SU-DHL-6 (cell line): ENCODE measurements at regions not wholly inside any gene's neighbourhood (a gene's known extent, or its start where the extent isn't known, plus 50 kb on each side); places are given as distances from the start of the nearest gene placed in this dataset.

Experiments used
- CTCF ChIP-seq: fragments of 200-600 bp; sonication (generic); IDR thresholded peaks from one replicate; pipeline ENCODE4 v1.5.1; 2017; ENCODE audit warnings: antibody characterized with exemption, mild to moderate bottlenecking, low read length, moderate library complexity; ENCODE audit not compliant: insufficient read depth, poor library complexity, severe bottlenecking
- EZH2phosphoT487 ChIP-seq: fragments of 200-600 bp; sonication (generic), shearing (Covaris generic); conservative IDR thresholded peaks from 2 replicates; pipeline ENCODE4 v1.6.1; 2018; ENCODE audit warnings: mild to moderate bottlenecking, antibody characterized with exemption, low read length, moderate library complexity, mixed read lengths

- TF ChIP-seq CTCF (no peak), EZH2phosphoT487 (no peak)
Measured at GRCh38 chr7:113727486-113727885, 191.3 kb downstream of the PPP1R3A start.
